GM23338 (cell line): ENCODE measurements at regions not wholly inside any gene's neighbourhood (a gene's known extent, or its start where the extent isn't known, plus 50 kb on each side); places are given as distances from the start of the nearest gene placed in this dataset.
A peak's percentile ranks its signal among the peaks of the same experiment; 100 is the strongest.

ENCODE experiments used
- ATAC-seq: fragments of 200-7000 bp; cut with Tn5 transposase; 3 replicates; pipeline ENCODE4 v1.9.1; 2020
- DNase-seq: peaks from one replicate; pipeline ENCODE4 v3.0.0-alpha.2; 2015; ENCODE audit warnings: low spot score
- H2AFZ ChIP-seq: fragments of 200-600 bp; sonication (generic); 2 replicates; pipeline ENCODE4 v1.8.0; 2016; ENCODE audit warnings: antibody characterized with exemption, mild to moderate bottlenecking, moderate library complexity
- H3F3A ChIP-seq: fragments of 200-600 bp; sonication (generic); replicated peaks from 2 replicates; pipeline ENCODE4 v1.8.0; 2017; ENCODE audit warnings: antibody characterized with exemption, mixed run types, low read depth
- H3K27ac ChIP-seq: fragments of 200-600 bp; sonication (generic); 2 replicates; pipeline ENCODE4 v1.6.1; 2016; ENCODE audit warnings: low read depth
- H3K27me3 ChIP-seq: fragments of 200-600 bp; sonication (generic); 2 replicates; pipeline ENCODE4 v1.8.0; 2016; ENCODE audit warnings: mild to moderate bottlenecking, mixed run types, moderate library complexity; ENCODE audit not compliant: insufficient read depth
- H3K36me3 ChIP-seq: fragments of 200-600 bp; sonication (generic); 2 replicates; pipeline ENCODE4 v1.8.0; 2016; ENCODE audit warnings: mild to moderate bottlenecking; ENCODE audit not compliant: insufficient read depth
- H3K4me1 ChIP-seq: fragments of 200-600 bp; sonication (generic); 2 replicates; pipeline ENCODE4 v1.8.0; 2016; ENCODE audit warnings: mild to moderate bottlenecking, moderate library complexity; ENCODE audit not compliant: insufficient read depth
- H3K4me2 ChIP-seq: fragments of 200-600 bp; sonication (generic); 2 replicates; pipeline ENCODE4 v1.7.1; 2017; ENCODE audit warnings: mixed run types
- H3K4me3 ChIP-seq: fragments of 200-600 bp; sonication (generic); 2 replicates; pipeline ENCODE4 v1.6.1; 2016; ENCODE audit warnings: mixed run types
- H3K79me2 ChIP-seq: fragments of 200-600 bp; sonication (generic); replicated peaks from 2 replicates; pipeline ENCODE4 v1.8.0; 2017; ENCODE audit warnings: mild to moderate bottlenecking; ENCODE audit not compliant: insufficient read depth
- H3K9me2 ChIP-seq: fragments of 200-600 bp; sonication (generic); 2 replicates; pipeline ENCODE4 v1.8.0; 2017; ENCODE audit not compliant: insufficient read depth
- H4K20me1 ChIP-seq: fragments of 200-600 bp; sonication (generic); replicated peaks from 2 replicates; pipeline ENCODE4 v1.8.0; 2017; ENCODE audit warnings: mild to moderate bottlenecking; ENCODE audit not compliant: insufficient read depth
- H3K27ac Mint-ChIP-seq: 2 replicates; pipeline ENCODE4 v1.8.0; 2020; ENCODE audit warnings: inconsistent platforms, mild to moderate bottlenecking, moderate library complexity, mixed read lengths
- H3K27me3 Mint-ChIP-seq: 3 replicates; pipeline ENCODE4 v1.8.0; 2022; ENCODE audit warnings: low read depth, mild to moderate bottlenecking, moderate library complexity, mixed read lengths, inconsistent platforms; ENCODE audit not compliant: insufficient read depth, poor library complexity
- H3K36me3 Mint-ChIP-seq: 3 replicates; pipeline ENCODE4 v1.8.0; 2021; ENCODE audit warnings: low read depth, mild to moderate bottlenecking, inconsistent platforms, moderate library complexity, mixed read lengths
- H3K4me1 Mint-ChIP-seq: 3 replicates; pipeline ENCODE4 v1.8.0; 2020; ENCODE audit warnings: mild to moderate bottlenecking, inconsistent platforms, mixed read lengths
- H3K4me3 Mint-ChIP-seq: 3 replicates; pipeline ENCODE4 v1.8.0; 2021; ENCODE audit warnings: moderate library complexity, mild to moderate bottlenecking, inconsistent platforms, mixed read lengths
- H3K9me3 Mint-ChIP-seq: 3 replicates; pipeline ENCODE4 v1.8.0; 2020; ENCODE audit warnings: moderate library complexity, mild to moderate bottlenecking, inconsistent platforms, mixed read lengths
- CREB1 ChIP-seq: fragments of 250-450 bp; sonication (Bioruptor Pico); IDR thresholded peaks from 2 replicates; pipeline ENCODE4 v1.5.0; 2020; ENCODE audit warnings: low read depth, mild to moderate bottlenecking, moderate library complexity
- CTCF ChIP-seq, 2 experiments: fragments of 200-600 bp in 1 of 2; sonication (generic) in 1 of 2; conservative IDR thresholded peaks; 2 replicates each; pipeline versions ENCODE4 v1.5.1 to v1.6.1; 2016 to 2017; ENCODE audit warnings: antibody characterized with exemption in 2 of 2, low read depth in 2 of 2, mild to moderate bottlenecking in 2 of 2, moderate library complexity in 1 of 2
- EZH2 ChIP-seq: fragments of 200-600 bp; sonication (generic); IDR thresholded peaks from one replicate; pipeline ENCODE4 v1.8.0; 2017; ENCODE audit warnings: antibody characterized with exemption, mild to moderate bottlenecking, low read depth; ENCODE audit not compliant: unreplicated experiment
- EZH2phosphoT487 ChIP-seq: fragments of 200-600 bp; sonication (generic); IDR thresholded peaks from one replicate; pipeline ENCODE4 v1.8.1; 2018; ENCODE audit warnings: antibody characterized with exemption; ENCODE audit not compliant: unreplicated experiment
- POLR2AphosphoS5 ChIP-seq: IDR thresholded peaks from 2 replicates; pipeline ENCODE4 v1.6.1; 2016; ENCODE audit warnings: antibody characterized with exemption, low read depth
- REST ChIP-seq: IDR thresholded peaks from one replicate; pipeline ENCODE4 v1.6.1; 2018; ENCODE audit warnings: antibody characterized with exemption; ENCODE audit not compliant: unreplicated experiment
- STAT1 ChIP-seq: IDR thresholded peaks from one replicate; pipeline ENCODE4 v1.6.1; 2016; ENCODE audit warnings: antibody characterized with exemption; ENCODE audit not compliant: unreplicated experiment
- ZNF114 ChIP-seq: fragments of 250-450 bp; sonication (Bioruptor Pico); IDR thresholded peaks from 2 replicates; pipeline ENCODE4 v1.5.0; 2020; ENCODE audit warnings: mild to moderate bottlenecking, moderate library complexity
- ZNF331 ChIP-seq: fragments of 250-450 bp; sonication (Bioruptor Pico); IDR thresholded peaks from 2 replicates; pipeline ENCODE4 v1.5.0; 2020; ENCODE audit warnings: low read depth, mild to moderate bottlenecking, moderate library complexity
- ZNF462 ChIP-seq: fragments of 250-450 bp; sonication (Bioruptor Pico); IDR thresholded peaks from 2 replicates; pipeline ENCODE4 v1.5.0; 2020; ENCODE audit warnings: mild to moderate bottlenecking, moderate library complexity

- Histone ChIP-seq H2AFZ (no peak overlapping the region), H3K27me3 (peaks cover 94% of the 10 kb centered on the region), H3K36me3 (no peaks in the 10 kb centered on the region), H3K27ac (no peak overlapping the region), H3K4me3 (no peak overlapping the region), H3K9me2 (no peaks in the 10 kb centered on the region), H3K4me2 (0 out of 2 replicates have a peak overlapping the region, but pooled peaks have one; percentile 9), H3K4me1 (peaks cover 55% of the 10 kb centered on the region), H4K20me1 (no peaks in the 10 kb centered on the region), H3K79me2 (no peaks in the 10 kb centered on the region), H3F3A (no peaks in the 10 kb centered on the region)
- DNase-seq (no peak), ATAC-seq (no peak)
- H3K27ac Mint-ChIP-seq = no peak overlapping the region
- H3K36me3 Mint-ChIP-seq = peaks cover 2% of the 10 kb centered on the region; the same call in 1 of the 3 replicates
- peaks cover 68% of the 10 kb centered on the region for H3K27me3 Mint-ChIP-seq
- peaks cover 3% of the 10 kb centered on the region; the same call in 2 of the 3 replicates for H3K9me3 Mint-ChIP-seq
- TF ChIP-seq POLR2AphosphoS5 = no peak
- TF ChIP-seq EZH2 = peak; percentile 63
- H3K4me1 Mint-ChIP-seq = peaks cover 81% of the 10 kb centered on the region
- no peak overlapping the region for H3K4me3 Mint-ChIP-seq
Measured at GRCh38 chr14:56892959-56893358, 82.7 kb upstream of the OTX2 start.

GRCh38 chr14:56891226-56891625, 80.9 kb upstream of the OTX2 start:
- TF ChIP-seq EZH2phosphoT487 = no peak
- TF ChIP-seq ZNF331 (CRISPR knock-in tag) = no peak
- TF ChIP-seq ZNF114 = no peak
- no peak for TF ChIP-seq ZNF462
- TF ChIP-seq STAT1 = no peak
- TF ChIP-seq CTCF (conservative IDR thresholded peaks at IDR 0.05; ENCODE audit: low read depth in 2 of 2) = no peak
- TF ChIP-seq CREB1 (CRISPR knock-in tag) = no peak
- no peak for TF ChIP-seq REST
- Mint-ChIP-seq H3K27ac (no peak overlapping the region), H3K36me3 (peaks cover 2% of the 10 kb centered on the region; the same call in 1 of the 3 replicates), H3K27me3 (peaks cover 59% of the 10 kb centered on the region), H3K4me3 (no peak overlapping the region), H3K9me3 (peaks cover 3% of the 10 kb centered on the region; the same call in 2 of the 3 replicates), H3K4me1 (peaks cover 86% of the 10 kb centered on the region)
- ATAC-seq (no peak), DNase-seq (no peak)
- Histone ChIP-seq H4K20me1 (no peaks in the 10 kb centered on the region), H3K4me3 (no peak overlapping the region), H3K4me1 (peaks cover 65% of the 10 kb centered on the region), H2AFZ (no peak overlapping the region), H3K36me3 (no peaks in the 10 kb centered on the region), H3K79me2 (no peaks in the 10 kb centered on the region), H3K27me3 (peaks cover 94% of the 10 kb centered on the region), H3K4me2 (no peak overlapping the region), H3K27ac (no peak overlapping the region), H3F3A (no peaks in the 10 kb centered on the region), H3K9me2 (no peaks in the 10 kb centered on the region)
